ENCODE measurements at regions not wholly inside any gene's neighbourhood (a gene's known extent, or its start where the extent isn't known, plus 50 kb on each side); places are given as distances from the start of the nearest gene placed in this dataset.

DNA sequence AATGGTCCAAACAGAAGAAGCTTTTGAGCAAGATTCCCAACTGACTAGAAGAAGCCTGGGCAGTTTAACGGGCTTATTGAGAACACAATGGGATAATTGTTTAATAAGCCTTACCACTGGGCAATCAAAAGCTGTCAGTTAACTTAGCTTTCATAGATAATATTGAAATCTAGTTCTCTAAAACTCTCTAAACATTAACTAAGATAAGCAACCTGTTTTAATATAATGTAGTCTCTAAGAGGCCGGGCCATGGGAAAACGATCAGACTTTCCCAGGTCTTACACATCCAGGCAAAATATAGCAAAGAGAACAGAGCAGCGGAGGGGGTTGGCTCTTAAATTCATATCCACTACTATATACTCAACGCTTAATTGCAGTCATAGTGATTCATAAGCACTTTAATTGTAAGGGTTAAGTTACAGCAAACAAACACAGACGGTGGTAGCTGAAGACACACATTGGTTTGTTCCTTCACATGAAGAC is 128.0 kb upstream of the FAM83B start:
- no peak overlapping the region for H3K4me3 Mint-ChIP-seq
- no peaks in the 10 kb centered on the region for H3K27me3 Mint-ChIP-seq
- H3K9me3 ChIP-seq (ENCODE audit: control insufficient read depth in 1 of 2, insufficient read depth in 1 of 2, low read length in 2 of 2): no peaks in the 10 kb centered on the region
- intact Hi-C loops (cut with DNase I, micrococcal nuclease): no loop called here
- no peak overlapping the region for H3K27ac ChIP-seq (ENCODE audit: low read depth in 1 of 2, low read length in 2 of 2)
- no peaks in the 10 kb centered on the region for H3K4me1 Mint-ChIP-seq (ENCODE audit: low read depth)
- ATAC-seq (ENCODE audit: poor library complexity) (no peak), DNase-seq (no peak)
- ChIA-PET POLR2A (no interaction called here), CTCF (no interaction called here)
- no peak overlapping the region for H3K27ac Mint-ChIP-seq
- peaks cover 3% of the 10 kb centered on the region for H3K9me3 Mint-ChIP-seq
- no peaks in the 10 kb centered on the region for H3K36me3 Mint-ChIP-seq (ENCODE audit: low read depth)
- TF ChIP-seq, protein P1, sequence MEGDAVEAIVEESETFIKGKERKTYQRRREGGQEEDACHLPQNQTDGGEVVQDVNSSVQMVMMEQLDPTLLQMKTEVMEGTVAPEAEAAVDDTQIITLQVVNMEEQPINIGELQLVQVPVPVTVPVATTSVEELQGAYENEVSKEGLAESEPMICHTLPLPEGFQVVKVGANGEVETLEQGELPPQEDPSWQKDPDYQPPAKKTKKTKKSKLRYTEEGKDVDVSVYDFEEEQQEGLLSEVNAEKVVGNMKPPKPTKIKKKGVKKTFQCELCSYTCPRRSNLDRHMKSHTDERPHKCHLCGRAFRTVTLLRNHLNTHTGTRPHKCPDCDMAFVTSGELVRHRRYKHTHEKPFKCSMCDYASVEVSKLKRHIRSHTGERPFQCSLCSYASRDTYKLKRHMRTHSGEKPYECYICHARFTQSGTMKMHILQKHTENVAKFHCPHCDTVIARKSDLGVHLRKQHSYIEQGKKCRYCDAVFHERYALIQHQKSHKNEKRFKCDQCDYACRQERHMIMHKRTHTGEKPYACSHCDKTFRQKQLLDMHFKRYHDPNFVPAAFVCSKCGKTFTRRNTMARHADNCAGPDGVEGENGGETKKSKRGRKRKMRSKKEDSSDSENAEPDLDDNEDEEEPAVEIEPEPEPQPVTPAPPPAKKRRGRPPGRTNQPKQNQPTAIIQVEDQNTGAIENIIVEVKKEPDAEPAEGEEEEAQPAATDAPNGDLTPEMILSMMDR (IDR thresholded peaks at IDR 0.05): no peak
- no peaks in the 10 kb centered on the region for H3K27me3 ChIP-seq (ENCODE audit: control insufficient read depth in 1 of 2, insufficient read depth in 2 of 2, low read length in 2 of 2)
- no peak overlapping the region for H3K4me3 ChIP-seq (ENCODE audit: low read length)
- no peaks in the 10 kb centered on the region for H3K36me3 ChIP-seq (ENCODE audit: insufficient read depth, low read length)
- H3K4me1 ChIP-seq (ENCODE audit: insufficient read depth, low read length): no peaks in the 10 kb centered on the region

GRCh38 chr6:54719131-54719530 is 127.4 kb upstream of the FAM83B start:
- Mint-ChIP-seq H3K4me1 (ENCODE audit: low read depth) (no peaks in the 10 kb centered on the region), H3K36me3 (ENCODE audit: low read depth) (no peaks in the 10 kb centered on the region), H3K9me3 (peaks cover 3% of the 10 kb centered on the region), H3K4me3 (no peak overlapping the region), H3K27me3 (no peaks in the 10 kb centered on the region), H3K27ac (no peak overlapping the region)
- H3K4me1 ChIP-seq (ENCODE audit: insufficient read depth, low read length): no peaks in the 10 kb centered on the region
- H3K27me3 ChIP-seq (ENCODE audit: control insufficient read depth in 1 of 2, insufficient read depth in 2 of 2, low read length in 2 of 2): no peaks in the 10 kb centered on the region
- H3K9me3 ChIP-seq (ENCODE audit: control insufficient read depth in 1 of 2, insufficient read depth in 1 of 2, low read length in 2 of 2): no peaks in the 10 kb centered on the region
- no peak overlapping the region for H3K27ac ChIP-seq (ENCODE audit: low read depth in 1 of 2, low read length in 2 of 2)
- DNase-seq (no peak), ATAC-seq (ENCODE audit: poor library complexity) (no peak)
- ChIA-PET CTCF (no interaction called here), POLR2A (no interaction called here)
- intact Hi-C loops (cut with DNase I, micrococcal nuclease): no loop called here
- TF ChIP-seq, protein P1 (IDR thresholded peaks at IDR 0.05): no peak
- no peaks in the 10 kb centered on the region for H3K36me3 ChIP-seq (ENCODE audit: insufficient read depth, low read length)
- no peak overlapping the region for H3K4me3 ChIP-seq (ENCODE audit: low read length)

DNA sequence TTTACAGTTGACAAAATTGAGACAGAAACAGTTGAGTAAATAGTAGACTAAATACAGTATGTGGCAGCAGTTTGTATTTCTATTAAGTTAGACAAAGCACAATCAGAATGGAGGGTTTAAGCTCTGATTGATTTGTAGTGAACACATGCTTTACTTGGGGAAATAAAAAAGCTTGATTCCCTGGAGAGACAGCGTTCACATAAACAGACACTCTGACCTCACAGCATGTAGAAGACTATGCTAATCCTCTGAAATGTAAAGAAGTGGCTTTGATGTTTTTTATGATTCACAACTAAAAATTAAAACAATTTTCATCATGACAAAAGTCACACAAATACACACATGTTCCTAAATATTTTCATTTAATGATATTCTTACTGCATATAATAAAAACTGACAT is 126.9 kb upstream of the FAM83B start:
- Histone ChIP-seq H3K4me3 (ENCODE audit: low read length) (no peak overlapping the region), H3K27ac (ENCODE audit: low read depth in 1 of 2, low read length in 2 of 2) (no peak overlapping the region), H3K9me3 (ENCODE audit: control insufficient read depth in 1 of 2, insufficient read depth in 1 of 2, low read length in 2 of 2) (no peaks in the 10 kb centered on the region), H3K36me3 (ENCODE audit: insufficient read depth, low read length) (no peaks in the 10 kb centered on the region), H3K4me1 (ENCODE audit: insufficient read depth, low read length) (no peaks in the 10 kb centered on the region), H3K27me3 (ENCODE audit: control insufficient read depth in 1 of 2, insufficient read depth in 2 of 2, low read length in 2 of 2) (no peaks in the 10 kb centered on the region)
- intact Hi-C loops (cut with DNase I, micrococcal nuclease): no loop called here
- no peak for ATAC-seq (ENCODE audit: poor library complexity)
- Mint-ChIP-seq H3K27ac (no peak overlapping the region), H3K4me3 (no peak overlapping the region), H3K36me3 (ENCODE audit: low read depth) (no peaks in the 10 kb centered on the region), H3K9me3 (peaks cover 3% of the 10 kb centered on the region), H3K4me1 (ENCODE audit: low read depth) (no peaks in the 10 kb centered on the region), H3K27me3 (no peaks in the 10 kb centered on the region)
- ChIA-PET CTCF (interaction anchor here (0.5 kb wide), 1 partner anchor 67 kb away, joined by 3 read pairs; no protein-coding TSS in a partner anchor), POLR2A (no interaction called here)
- DNase-seq: no peak
- TF ChIP-seq, protein P1 (IDR thresholded peaks at IDR 0.05): no peak

Measured in CD4-positive, alpha-beta T cell (primary cell).